Hepatocyte (in vitro differentiated cells): ENCODE measurements at regions not wholly inside any gene's neighbourhood (a gene's known extent, or its start where the extent isn't known, plus 50 kb on each side); places are given as distances from the start of the nearest gene placed in this dataset.

Experiments
- CTCF ChIP-seq: fragments of 200-600 bp; sonication (generic); IDR thresholded peaks from 2 replicates; pipeline ENCODE4 v1.5.1; 2016; ENCODE audit warnings: antibody characterized with exemption, mild to moderate bottlenecking; ENCODE audit not compliant: poor library complexity
- EZH2 ChIP-seq: fragments of 200-600 bp; sonication (generic); IDR thresholded peaks from 2 replicates; pipeline ENCODE4 v1.6.1; 2016; ENCODE audit warnings: antibody characterized with exemption, mild to moderate bottlenecking, borderline replicate concordance
- EZH2phosphoT487 ChIP-seq: fragments of 200-600 bp; sonication (generic); IDR thresholded peaks from one replicate; pipeline ENCODE4 v1.6.1; 2018; ENCODE audit warnings: antibody characterized with exemption, mild to moderate bottlenecking, low read depth, moderate library complexity; ENCODE audit not compliant: unreplicated experiment, severe bottlenecking

GRCh38 chr1:239125893-239126292 lies 260.5 kb upstream of the CHRM3 start:
- no peak for TF ChIP-seq CTCF
- TF ChIP-seq EZH2: no peak
- no peak for TF ChIP-seq EZH2phosphoT487
